ENCODE measurements at regions not wholly inside any gene's neighbourhood (a gene's known extent, or its start where the extent isn't known, plus 50 kb on each side); places are given as distances from the start of the nearest gene placed in this dataset.

DNA sequence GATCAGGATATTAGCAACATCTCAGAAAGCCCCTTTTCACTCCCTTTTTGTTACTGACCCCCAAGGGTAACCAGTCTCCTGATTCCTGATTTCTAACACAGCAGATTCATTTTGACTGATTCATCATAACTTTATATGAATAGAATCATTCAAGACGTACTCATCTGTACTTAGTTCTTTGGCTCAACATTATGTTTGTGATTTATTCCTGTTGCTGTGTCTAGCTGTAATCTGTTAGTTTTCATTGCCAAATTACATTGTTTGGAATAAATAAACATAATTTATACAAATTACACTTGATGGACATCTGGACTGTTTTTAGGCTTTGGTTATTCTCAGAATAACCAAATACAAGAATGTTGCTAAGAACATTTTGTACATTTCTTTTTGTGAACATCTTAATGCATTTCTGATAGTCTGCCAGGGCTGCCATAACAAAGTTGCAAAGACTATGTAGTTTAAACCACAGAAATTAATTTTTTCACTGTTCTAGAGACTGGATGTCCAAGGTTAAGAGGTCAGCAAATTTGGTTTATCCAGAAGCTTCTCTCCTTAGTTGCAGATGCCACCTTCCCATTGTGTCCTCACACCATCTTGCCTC is 62.8 kb upstream of the EDNRB start:
- TF ChIP-seq EZH2 (IDR thresholded peaks at IDR 0.05): no peak
- TF ChIP-seq POLR2AphosphoS5 (IDR thresholded peaks at IDR 0.05; ENCODE audit: borderline replicate concordance, low read depth, low read length): no peak
- no peak for TF ChIP-seq FOXP2 (optimal IDR thresholded peaks at IDR 0.05; ENCODE audit: control extremely low read depth, extremely low read length, insufficient read depth)

DNA sequence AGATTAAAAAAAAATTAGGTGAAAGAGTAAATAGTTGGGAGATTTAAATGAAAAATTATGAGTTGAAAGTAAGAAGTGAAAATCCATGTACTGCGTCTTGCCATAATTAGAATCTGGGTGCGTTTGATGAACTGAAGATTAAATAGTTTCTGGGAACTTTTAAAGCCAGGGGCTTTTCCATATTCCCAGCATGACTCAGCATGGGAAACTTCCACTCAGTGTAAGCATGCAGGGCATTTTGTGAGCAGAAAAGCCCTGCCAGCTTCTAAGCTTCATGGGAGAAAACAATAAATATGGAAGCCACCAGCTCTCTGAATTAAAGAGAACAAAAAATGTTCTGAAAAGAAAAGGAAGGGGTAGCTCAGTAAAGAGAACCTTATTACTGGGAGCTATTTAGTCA is 62.0 kb upstream of the EDNRB start:
- no peak overlapping the region for H3K4me3 ChIP-seq
- H3K9ac ChIP-seq (ENCODE audit: insufficient read length): peak overlapping the region; percentile 3
- TF ChIP-seq EZH2 (IDR thresholded peaks at IDR 0.05): no peak
- no peak for TF ChIP-seq POLR2AphosphoS5 (IDR thresholded peaks at IDR 0.05; ENCODE audit: borderline replicate concordance, low read depth, low read length)
- TF ChIP-seq FOXP2 (optimal IDR thresholded peaks at IDR 0.05; ENCODE audit: control extremely low read depth, extremely low read length, insufficient read depth): no peak
- DNase-seq (ENCODE audit: low read depth, low spot score): peak; percentile 30
- peak overlapping the region; percentile 33; the same call in 1 of the 2 replicates for H3K27ac ChIP-seq
- peaks cover 5% of the 10 kb centered on the region; the same call in 1 of the 2 replicates for H3K9me3 ChIP-seq (ENCODE audit: low read depth, low read length)
- no peaks in the 10 kb centered on the region for H3K36me3 ChIP-seq (ENCODE audit: insufficient read depth, low read length)

More for the DNA sequence above, 62.8 kb upstream of the EDNRB start:
- no peaks in the 10 kb centered on the region for H3K36me3 ChIP-seq (ENCODE audit: insufficient read depth, low read length)
- H3K27ac ChIP-seq: no peak overlapping the region
- H3K9ac ChIP-seq (ENCODE audit: insufficient read length): no peak overlapping the region
- no peak for DNase-seq (ENCODE audit: low read depth, low spot score)
- H3K9me3 ChIP-seq (ENCODE audit: low read depth, low read length): peaks cover 5% of the 10 kb centered on the region; the same call in 1 of the 2 replicates
- H3K4me3 ChIP-seq: no peak overlapping the region

DNA sequence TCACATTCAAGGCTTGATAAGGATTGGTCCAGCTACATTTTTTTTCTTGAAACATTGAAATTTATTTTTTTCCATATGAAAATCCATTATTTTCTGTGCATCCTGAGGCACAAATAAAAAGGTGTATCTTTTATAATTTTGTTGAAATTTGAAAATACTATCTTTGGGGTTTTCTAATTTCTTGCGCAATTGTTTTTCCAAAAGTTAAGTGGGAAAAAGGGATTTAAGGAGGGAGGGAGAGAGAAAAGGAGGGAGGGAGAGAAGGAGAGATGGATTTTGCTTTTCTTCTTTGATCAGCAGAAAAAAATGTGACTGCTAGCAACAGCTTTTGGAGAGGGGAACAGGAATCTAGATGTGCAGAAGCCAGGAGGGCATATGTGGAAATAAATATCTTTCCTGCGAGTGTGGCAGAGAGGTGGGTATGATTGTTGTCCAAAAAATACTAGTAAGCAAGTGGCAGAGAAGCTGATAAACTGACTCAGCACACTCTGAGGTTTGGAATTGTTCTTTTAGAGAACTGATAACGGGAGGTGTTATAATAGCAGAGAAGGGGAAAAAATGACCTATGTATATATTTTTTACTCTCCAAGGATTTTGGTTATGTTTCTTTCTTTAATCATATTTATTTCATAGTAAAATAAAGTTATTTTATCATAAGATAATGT is 61.2 kb upstream of the EDNRB start:
- peaks cover 5% of the 10 kb centered on the region; the same call in 1 of the 2 replicates for H3K9me3 ChIP-seq (ENCODE audit: low read depth, low read length)
- H3K4me3 ChIP-seq: no peak overlapping the region
- H3K9ac ChIP-seq (ENCODE audit: insufficient read length): no peak overlapping the region
- no peaks in the 10 kb centered on the region for H3K36me3 ChIP-seq (ENCODE audit: insufficient read depth, low read length)
- DNase-seq (ENCODE audit: low read depth, low spot score): no peak
- H3K27ac ChIP-seq: no peak overlapping the region
- TF ChIP-seq POLR2AphosphoS5 (IDR thresholded peaks at IDR 0.05; ENCODE audit: borderline replicate concordance, low read depth, low read length) (no peak), FOXP2 (optimal IDR thresholded peaks at IDR 0.05; ENCODE audit: control extremely low read depth, extremely low read length, insufficient read depth) (no peak)

DNA sequence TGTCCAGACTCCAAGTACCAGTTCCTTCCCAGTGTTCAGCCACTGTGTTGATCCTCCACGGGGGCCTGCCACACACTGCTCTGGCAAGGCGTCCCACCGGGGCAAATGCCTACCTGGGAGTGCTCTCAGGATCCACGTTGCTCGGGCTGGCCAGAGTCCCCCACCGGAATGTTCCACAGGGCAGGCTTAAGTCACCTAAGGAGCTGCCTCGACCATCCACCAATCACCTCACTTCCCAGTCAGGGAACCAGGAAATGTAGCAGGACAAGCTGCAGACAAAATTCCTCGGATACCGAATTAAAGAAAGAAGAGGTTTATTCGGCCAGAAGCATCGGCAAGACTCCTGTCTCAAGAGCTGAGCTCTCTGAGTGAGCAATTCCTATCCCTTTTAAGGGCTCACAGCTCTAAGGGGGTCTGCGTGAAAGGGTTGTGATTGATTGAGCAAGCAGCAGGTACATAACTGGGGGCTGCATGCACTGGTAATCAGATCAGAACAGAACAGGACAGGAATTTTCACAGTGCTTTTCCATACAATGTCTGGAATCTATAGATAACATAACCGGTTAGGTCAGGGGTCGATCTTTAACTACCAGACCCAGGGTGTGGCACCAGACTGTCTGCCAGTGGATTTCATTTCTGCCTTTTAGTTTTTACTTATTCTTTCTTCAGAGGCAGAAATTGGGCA is 56.9 kb upstream of the EDNRB start:
- no peaks in the 10 kb centered on the region for H3K36me3 ChIP-seq (ENCODE audit: insufficient read depth, low read length)
- no peak overlapping the region for H3K4me3 ChIP-seq
- TF ChIP-seq EZH2 (IDR thresholded peaks at IDR 0.05) (no peak), FOXP2 (optimal IDR thresholded peaks at IDR 0.05; ENCODE audit: control extremely low read depth, extremely low read length, insufficient read depth) (no peak), POLR2AphosphoS5 (IDR thresholded peaks at IDR 0.05; ENCODE audit: borderline replicate concordance, low read depth, low read length) (no peak)
- no peak overlapping the region for H3K27ac ChIP-seq
- no peak for DNase-seq (ENCODE audit: low read depth, low spot score)
- no peak overlapping the region for H3K9ac ChIP-seq (ENCODE audit: insufficient read length)
- peaks cover 5% of the 10 kb centered on the region; the same call in 1 of the 2 replicates for H3K9me3 ChIP-seq (ENCODE audit: low read depth, low read length)

DNA sequence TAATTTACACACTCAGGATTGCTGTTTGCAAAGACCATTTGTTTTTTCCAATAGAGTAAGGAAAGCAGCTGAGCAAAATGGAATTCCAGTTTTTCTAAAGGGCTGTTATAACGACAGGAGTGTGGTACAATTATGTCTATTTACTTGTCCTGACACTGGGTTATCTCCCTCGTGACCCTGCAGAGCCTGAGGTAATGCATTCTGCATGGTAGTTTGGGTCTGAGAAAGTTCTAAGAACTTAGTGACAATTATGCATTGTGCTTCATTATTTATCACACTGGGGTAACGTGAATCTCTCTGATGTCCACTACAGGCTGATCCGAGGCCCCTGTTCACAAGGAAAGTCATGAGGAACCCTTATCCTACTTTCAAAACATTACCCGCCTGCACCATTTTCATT is 50.7 kb upstream of the EDNRB start:
- no peak for TF ChIP-seq EZH2 (IDR thresholded peaks at IDR 0.05)
- no peak for TF ChIP-seq FOXP2 (optimal IDR thresholded peaks at IDR 0.05; ENCODE audit: control extremely low read depth, extremely low read length, insufficient read depth)
- no peak for TF ChIP-seq POLR2AphosphoS5 (IDR thresholded peaks at IDR 0.05; ENCODE audit: borderline replicate concordance, low read depth, low read length)
- no peaks in the 10 kb centered on the region for H3K9me3 ChIP-seq (ENCODE audit: low read depth, low read length)
- no peak overlapping the region for H3K9ac ChIP-seq (ENCODE audit: insufficient read length)
- no peak overlapping the region for H3K27ac ChIP-seq
- no peak overlapping the region for H3K4me3 ChIP-seq
- no peaks in the 10 kb centered on the region for H3K36me3 ChIP-seq (ENCODE audit: insufficient read depth, low read length)
- no peak for DNase-seq (ENCODE audit: low read depth, low spot score)
